ENCODE measurements at regions not wholly inside any gene's neighbourhood (a gene's known extent, or its start where the extent isn't known, plus 50 kb on each side); places are given as distances from the start of the nearest gene placed in this dataset.
"Not testable (repeated sequence)": the region's sequence is repeated elsewhere in the genome, so short reads cannot be mapped to it uniquely, and the experiment has no call there.

- no peak for DNase-seq
Observed at GRCh38 chr5:56311306-56311905, 78.3 kb upstream of the ANKRD55 start.

- no peak for DNase-seq
Observed at GRCh38 chr5:56310711-56311204, 77.6 kb upstream of the ANKRD55 start.

- DNase-seq, result no peak
Observed at GRCh38 chr5:56309262-56309826, 76.2 kb upstream of the ANKRD55 start.

GRCh38 chr5:56307714-56308333 lies 74.7 kb upstream of the ANKRD55 start:
- no peak for DNase-seq

GRCh38 chr5:56306433-56307150 lies 73.5 kb upstream of the ANKRD55 start:
- no peak for DNase-seq

GRCh38 chr5:56305001-56305950 lies 72.1 kb upstream of the ANKRD55 start:
- no peak for DNase-seq

GRCh38 chr5:56303511-56303910 lies 70.4 kb upstream of the ANKRD55 start:
- no peak for DNase-seq

GRCh38 chr5:56302027-56302426 lies 68.9 kb upstream of the ANKRD55 start:
- no peak for DNase-seq

GRCh38 chr5:56301069-56301468 lies 67.9 kb upstream of the ANKRD55 start:
- no peak for DNase-seq

- no peak for DNase-seq
Observed at GRCh38 chr5:56299212-56299611, 66.1 kb upstream of the ANKRD55 start.

- no peak for DNase-seq
Observed at GRCh38 chr5:56298336-56299090, 65.4 kb upstream of the ANKRD55 start.

- no peak for DNase-seq
Observed at GRCh38 chr5:56297851-56298250, 64.7 kb upstream of the ANKRD55 start.

- DNase-seq, result not testable (repeated sequence)
Observed at GRCh38 chr5:56295311-56295710, 62.2 kb upstream of the ANKRD55 start.

- DNase-seq, result no peak
Observed at GRCh38 chr5:56294354-56294753, 61.2 kb upstream of the ANKRD55 start.

- not testable (repeated sequence) for DNase-seq
Observed at GRCh38 chr5:56292874-56293273, 59.7 kb upstream of the ANKRD55 start.

- DNase-seq, result no peak
Observed at GRCh38 chr5:56291661-56292374, 58.7 kb upstream of the ANKRD55 start.

- DNase-seq, result no peak
Observed at GRCh38 chr5:56291079-56291643, 58.0 kb upstream of the ANKRD55 start.

GRCh38 chr5:56290378-56291078 lies 57.4 kb upstream of the ANKRD55 start:
- DNase-seq, result no peak

GRCh38 chr5:56289602-56289987 lies 56.5 kb upstream of the ANKRD55 start:
- DNase-seq, result no peak
